CD4-positive, alpha-beta T cell treated with Interleukin-1 beta for 1 hour (primary cell): ENCODE measurements at regions not wholly inside any gene's neighbourhood (a gene's known extent, or its start where the extent isn't known, plus 50 kb on each side); places are given as distances from the start of the nearest gene placed in this dataset.
"Not testable (repeated sequence)": the region's sequence is repeated elsewhere in the genome, so short reads cannot be mapped to it uniquely, and the experiment has no call there.

Experiments used
- DNase-seq, 2 donors: peaks; one replicate each; pipeline ENCODE4 v3.0.0-alpha.2; 2020 to 2022

- DNase-seq = no peak
These were observed 243.0 kb upstream of the PROX1 start for GRCh38 chr1:213744780-213745179.

GRCh38 chr1:213745451-213745850 lies 242.3 kb upstream of the PROX1 start:
- DNase-seq = no peak

- DNase-seq = no peak
These were observed 238.2 kb upstream of the PROX1 start for GRCh38 chr1:213749558-213749957.

- DNase-seq = no peak
These were observed 237.3 kb upstream of the PROX1 start for GRCh38 chr1:213750231-213751063.

- no peak for DNase-seq
These were observed 236.7 kb upstream of the PROX1 start for GRCh38 chr1:213751064-213751397.

GRCh38 chr1:213759359-213760181 lies 228.2 kb upstream of the PROX1 start:
- DNase-seq = no peak

- DNase-seq = peak; percentile 18 to 22
These were observed 225.8 kb upstream of the PROX1 start for GRCh38 chr1:213761845-213762407.

- DNase-seq = no peak
These were observed 220.1 kb upstream of the PROX1 start for GRCh38 chr1:213767683-213768082.

- DNase-seq = no peak
These were observed 215.4 kb upstream of the PROX1 start for GRCh38 chr1:213772128-213773063.

GRCh38 chr1:213773975-213774374 lies 213.8 kb upstream of the PROX1 start:
- no peak for DNase-seq

GRCh38 chr1:213776969-213777368 lies 210.8 kb upstream of the PROX1 start:
- no peak for DNase-seq

GRCh38 chr1:213779228-213779627 lies 208.5 kb upstream of the PROX1 start:
- no peak for DNase-seq

GRCh38 chr1:213782941-213783672 lies 204.7 kb upstream of the PROX1 start:
- DNase-seq = no peak

GRCh38 chr1:213783893-213784292 lies 203.9 kb upstream of the PROX1 start:
- DNase-seq = no peak

- DNase-seq = no peak
These were observed 201.1 kb upstream of the PROX1 start for GRCh38 chr1:213786683-213787082.

GRCh38 chr1:213790565-213790964 lies 197.2 kb upstream of the PROX1 start:
- DNase-seq = no peak

GRCh38 chr1:213793482-213794067 lies 194.2 kb upstream of the PROX1 start:
- DNase-seq = no peak

GRCh38 chr1:213796525-213796924 lies 191.2 kb upstream of the PROX1 start:
- DNase-seq = no peak

GRCh38 chr1:213808288-213808687 lies 179.5 kb upstream of the PROX1 start:
- not testable (repeated sequence) for DNase-seq

GRCh38 chr1:213817156-213817555 lies 170.6 kb upstream of the PROX1 start:
- no peak for DNase-seq

GRCh38 chr1:213820362-213821149 lies 167.2 kb upstream of the PROX1 start:
- DNase-seq = no peak
